H9 (cell line): ENCODE measurements at regions not wholly inside any gene's neighbourhood (a gene's known extent, or its start where the extent isn't known, plus 50 kb on each side); places are given as distances from the start of the nearest gene placed in this dataset.

ENCODE experiments used
- DNase-seq: peaks from one replicate; pipeline ENCODE4 v3.0.0-alpha.2; 2017
- H2AFZ ChIP-seq: one replicate; pipeline ENCODE4 v1.6.1; 2013; ENCODE audit warnings: mild to moderate bottlenecking, low read length, control low read depth, moderate library complexity
- H2AK5ac ChIP-seq: 2 replicates; pipeline ENCODE4 v1.6.1; 2013; ENCODE audit warnings: low read length, control low read depth, mixed read lengths; ENCODE audit not compliant: insufficient read length
- H2BK120ac ChIP-seq: one replicate; pipeline ENCODE4 v1.6.1; 2013; ENCODE audit warnings: low read depth, mild to moderate bottlenecking, low read length, control low read depth, inconsistent platforms; ENCODE audit not compliant: poor library complexity, severe bottlenecking
- H2BK12ac ChIP-seq: 2 replicates; pipeline ENCODE4 v1.6.1; 2013; ENCODE audit warnings: low read length, control low read depth, mixed read lengths, low read depth; ENCODE audit not compliant: insufficient read length
- H2BK15ac ChIP-seq: 2 replicates; pipeline ENCODE4 v1.6.1; 2013; ENCODE audit warnings: low read depth, low read length, control low read depth
- H2BK20ac ChIP-seq: one replicate; pipeline ENCODE4 v1.6.1; 2013; ENCODE audit warnings: low read depth, mild to moderate bottlenecking, low read length, control low read depth, inconsistent platforms; ENCODE audit not compliant: poor library complexity, severe bottlenecking
- H2BK5ac ChIP-seq: 2 replicates; pipeline ENCODE4 v1.6.1; 2013; ENCODE audit warnings: low read length, control low read depth, mixed read lengths; ENCODE audit not compliant: insufficient read length
- H3K14ac ChIP-seq: 2 replicates; pipeline ENCODE4 v1.6.1; 2013; ENCODE audit warnings: low read length, control low read depth; ENCODE audit not compliant: insufficient read depth
- H3K18ac ChIP-seq: 2 replicates; pipeline ENCODE4 v1.6.1; 2013; ENCODE audit warnings: low read depth, mild to moderate bottlenecking, mixed read lengths, low read length, control low read depth; ENCODE audit not compliant: insufficient read length
- H3K23ac ChIP-seq: 2 replicates; pipeline ENCODE4 v1.6.1; 2013; ENCODE audit warnings: low read length, control low read depth, mixed read lengths, low read depth; ENCODE audit not compliant: insufficient read length
- H3K23me2 ChIP-seq: 2 replicates; pipeline ENCODE4 v1.6.1; 2013; ENCODE audit warnings: low read depth, mild to moderate bottlenecking, mixed read lengths, low read length, control low read depth; ENCODE audit not compliant: insufficient read length, poor library complexity, severe bottlenecking
- H3K27ac ChIP-seq: 2 replicates; pipeline ENCODE4 v1.5.1; 2013; ENCODE audit warnings: low read length, control low read depth, mixed read lengths, low read depth; ENCODE audit not compliant: insufficient read length
- H3K27me3 ChIP-seq: 2 replicates; pipeline ENCODE4 v1.6.1; 2013; ENCODE audit warnings: low read length, control low read depth, inconsistent platforms; ENCODE audit not compliant: insufficient read depth
- H3K4ac ChIP-seq: 2 replicates; pipeline ENCODE4 v1.6.1; 2013; ENCODE audit warnings: low read depth, mild to moderate bottlenecking, control low read depth, inconsistent platforms, low read length, moderate library complexity
- H3K4me1 ChIP-seq: 2 replicates; pipeline ENCODE4 v1.6.1; 2013; ENCODE audit warnings: low read length, control low read depth, inconsistent platforms; ENCODE audit not compliant: insufficient read depth
- H3K4me2 ChIP-seq: 2 replicates; pipeline ENCODE4 v1.6.1; 2013; ENCODE audit warnings: low read length, control low read depth, mixed read lengths; ENCODE audit not compliant: insufficient read length, insufficient read depth
- H3K56ac ChIP-seq: 2 replicates; pipeline ENCODE4 v1.6.1; 2013; ENCODE audit warnings: low read depth, mild to moderate bottlenecking, mixed read lengths, low read length, control low read depth; ENCODE audit not compliant: insufficient read length
- H3K79me1 ChIP-seq: 2 replicates; pipeline ENCODE4 v1.6.1; 2013; ENCODE audit warnings: low read depth, mild to moderate bottlenecking, moderate library complexity, low read length, control low read depth, inconsistent platforms; ENCODE audit not compliant: insufficient read depth, poor library complexity, severe bottlenecking
- H3K79me2 ChIP-seq: 2 replicates; pipeline ENCODE4 v1.6.1; 2013; ENCODE audit warnings: low read length, control low read depth, inconsistent platforms; ENCODE audit not compliant: insufficient read depth
- H3K9ac ChIP-seq: 2 replicates; pipeline ENCODE4 v1.6.1; 2013; ENCODE audit warnings: low read length, control low read depth, mixed read lengths; ENCODE audit not compliant: insufficient read length; ENCODE audit errors: extremely low read depth
- H3K9me3 ChIP-seq: one replicate; pipeline ENCODE4 v1.6.1; 2013; ENCODE audit warnings: low read depth, low read length, inconsistent platforms; ENCODE audit not compliant: control insufficient read depth
- H3T11ph ChIP-seq: one replicate; pipeline ENCODE4 v1.6.1; 2013; ENCODE audit warnings: mild to moderate bottlenecking, low read length, control low read depth, inconsistent platforms
- H4K20me1 ChIP-seq: one replicate; pipeline ENCODE4 v1.6.1; 2013; ENCODE audit not compliant: control insufficient read depth, insufficient read length, insufficient read depth
- H4K5ac ChIP-seq: 2 replicates; pipeline ENCODE4 v1.6.1; 2013; ENCODE audit warnings: low read depth, mild to moderate bottlenecking, mixed read lengths, low read length, control low read depth; ENCODE audit not compliant: insufficient read length
- H4K8ac ChIP-seq: replicated peaks from 2 replicates; pipeline ENCODE4 v1.6.1; 2013; ENCODE audit warnings: low read length, control low read depth, mixed read lengths, low read depth; ENCODE audit not compliant: insufficient read length
- H4K91ac ChIP-seq: 2 replicates; pipeline ENCODE4 v1.6.1; 2013; ENCODE audit warnings: low read depth, mild to moderate bottlenecking, moderate library complexity, mixed read lengths, low read length, control low read depth; ENCODE audit not compliant: insufficient read length
- H3K27ac Mint-ChIP-seq, 3 experiments: 2 replicates in 2 of 3; 3 replicates in 1 of 3; pipeline ENCODE4 v1.8.0; 2020 to 2021; ENCODE audit warnings: mixed read lengths in 3 of 3, mild to moderate bottlenecking in 1 of 3, moderate library complexity in 1 of 3
- H3K27me3 Mint-ChIP-seq: 2 replicates; pipeline ENCODE4 v1.8.0; 2021; ENCODE audit warnings: low read depth, mild to moderate bottlenecking, moderate library complexity, mixed read lengths
- H3K36me3 Mint-ChIP-seq, 3 experiments: 2 replicates in 2 of 3; 3 replicates in 1 of 3; pipeline ENCODE4 v1.8.0; 2020 to 2021; ENCODE audit warnings: low read depth in 3 of 3, mixed read lengths in 3 of 3; ENCODE audit not compliant: insufficient read depth in 1 of 3
- H3K4me1 Mint-ChIP-seq, 2 experiments: 2 replicates each; pipeline ENCODE4 v1.8.0; 2020; ENCODE audit warnings: mixed read lengths in 2 of 2
- H3K4me3 Mint-ChIP-seq, 2 experiments: 2 replicates in 1 of 2; 3 replicates in 1 of 2; pipeline ENCODE4 v1.8.0; 2020 to 2021; ENCODE audit warnings: mild to moderate bottlenecking in 2 of 2, mixed read lengths in 2 of 2, moderate library complexity in 1 of 2
- H3K9me3 Mint-ChIP-seq, 2 experiments: 2 replicates in 1 of 2; 3 replicates in 1 of 2; pipeline ENCODE4 v1.8.0; 2020; ENCODE audit warnings: mild to moderate bottlenecking in 2 of 2, mixed read lengths in 2 of 2, moderate library complexity in 1 of 2
- CTCF ChIP-seq: fragments of 200-600 bp; sonication (generic); conservative IDR thresholded peaks from 3 replicates; pipeline ENCODE4 v1.8.0; 2021; ENCODE audit warnings: antibody characterized with exemption, mild to moderate bottlenecking
- WGBS: extraction: QIAGEN DNeasy Blood & Tissue Kit; methylation state at CpG from one replicate; pipeline ENCODE4 v1.1.7; 2013; ENCODE audit warnings: missing lambda C conversion rate, low lambda C conversion rate, mixed read lengths; ENCODE audit not compliant: insufficient read length; ENCODE audit errors: extremely low coverage; 5-methylcytosine and 5-hydroxymethylcytosine counted together

GRCh38 chr18:76212960-76213359 is 282.1 kb downstream of the ZNF516 start:
- no peak overlapping the region for H3K23ac ChIP-seq
- Mint-ChIP-seq H3K36me3 (no peaks in the 10 kb centered on the region), H3K4me1 (peaks cover 12 to 22% of the 10 kb centered on the region in 2 experiments), H3K9me3 (peaks cover 0 to 2% of the 10 kb centered on the region in 2 experiments; a peak in 1 of 5 replicates), H3K4me3 (no peak overlapping the region), H3K27me3 (peaks cover 3% of the 10 kb centered on the region), H3K27ac (no peak overlapping the region; a peak in 1 of 7 replicates)
- no peak overlapping the region for H3K9ac ChIP-seq
- no peak overlapping the region for H4K8ac ChIP-seq
- H3K4me2 ChIP-seq = no peak overlapping the region
- H2BK5ac ChIP-seq = no peak overlapping the region
- H2AK5ac ChIP-seq = no peak overlapping the region
- no peak overlapping the region for H4K91ac ChIP-seq
- no peaks in the 10 kb centered on the region for H3K79me1 ChIP-seq
- no peak overlapping the region for H3K14ac ChIP-seq
- no peaks in the 10 kb centered on the region for H3K9me3 ChIP-seq
- H3K4ac ChIP-seq = no peak overlapping the region
- no peaks in the 10 kb centered on the region for H3K4me1 ChIP-seq
- H3K56ac ChIP-seq = no peak overlapping the region
- peak; percentile 22; the same call in 1 of the 3 replicates for TF ChIP-seq CTCF
- H3K23me2 ChIP-seq = no peaks in the 10 kb centered on the region
- no peak overlapping the region for H3K18ac ChIP-seq
- H2BK120ac ChIP-seq = no peak overlapping the region
- no peak overlapping the region for H3K27ac ChIP-seq
- DNase-seq = no peak
- no peaks in the 10 kb centered on the region for H3K79me2 ChIP-seq
- H2AFZ ChIP-seq = no peak overlapping the region
- H4K20me1 ChIP-seq = no peaks in the 10 kb centered on the region
- no peak overlapping the region for H2BK12ac ChIP-seq
- WGBS = no CpG with 5 or more reads among the region's 7 CpGs
- no peak overlapping the region for H2BK20ac ChIP-seq
- no peak overlapping the region for H3T11ph ChIP-seq
- no peak overlapping the region for H4K5ac ChIP-seq
- H3K27me3 ChIP-seq = no peaks in the 10 kb centered on the region
- no peak overlapping the region for H2BK15ac ChIP-seq
